HFF-Myc (cell line): ENCODE measurements at regions not wholly inside any gene's neighbourhood (a gene's known extent, or its start where the extent isn't known, plus 50 kb on each side); places are given as distances from the start of the nearest gene placed in this dataset.
"Not testable (repeated sequence)": the region's sequence is repeated elsewhere in the genome, so short reads cannot be mapped to it uniquely, and the experiment has no call there.

Experiments
- DNase-seq: peaks from one replicate; pipeline ENCODE4 v3.0.0-alpha.2; 2011; ENCODE audit warnings: low read depth; ENCODE audit errors: extremely low read depth
- H3K4me3 ChIP-seq: replicated peaks from 2 replicates; pipeline ENCODE4 v1.5.1; 2011; ENCODE audit warnings: low read depth, mild to moderate bottlenecking, control low read depth, low read length
- CTCF ChIP-seq: IDR thresholded peaks from 2 replicates; pipeline ENCODE4 v1.5.1; 2012; ENCODE audit warnings: mild to moderate bottlenecking, low read depth, low read length, control low read depth; ENCODE audit errors: missing control alignments

GRCh38 chr3:160100610-160101009 is 112.0 kb downstream of the IL12A start:
- no peak for TF ChIP-seq CTCF
- DNase-seq = no peak
- no peak overlapping the region for H3K4me3 ChIP-seq

GRCh38 chr3:160102001-160102400 is 113.4 kb downstream of the IL12A start:
- DNase-seq, H3K4me3 ChIP-seq: not testable (repeated sequence)

GRCh38 chr3:160103397-160103796 is 114.8 kb downstream of the IL12A start:
- DNase-seq = no peak
- no peak overlapping the region for H3K4me3 ChIP-seq
- no peak for TF ChIP-seq CTCF

GRCh38 chr3:160105907-160106584 is 117.4 kb downstream of the IL12A start:
- no peak for TF ChIP-seq CTCF
- no peak for DNase-seq
- no peak overlapping the region for H3K4me3 ChIP-seq

- DNase-seq = no peak
- no peak for TF ChIP-seq CTCF
- H3K4me3 ChIP-seq = no peak overlapping the region
Observed at GRCh38 chr3:160106905-160107861, 118.0 kb upstream of the C3orf80 start.

- no peak overlapping the region for H3K4me3 ChIP-seq
- TF ChIP-seq CTCF = no peak
- no peak for DNase-seq
Observed at GRCh38 chr3:160108362-160108761, 116.9 kb upstream of the C3orf80 start.

- DNase-seq = no peak
- no peak overlapping the region for H3K4me3 ChIP-seq
- TF ChIP-seq CTCF = no peak
Observed at GRCh38 chr3:160112481-160112880, 112.7 kb upstream of the C3orf80 start.
